Tibial artery (tissue), 4 donors: ENCODE measurements at regions not wholly inside any gene's neighbourhood (a gene's known extent, or its start where the extent isn't known, plus 50 kb on each side); places are given as distances from the start of the nearest gene placed in this dataset.
A peak's percentile ranks its signal among the peaks of the same experiment; 100 is the strongest.

Experiments
- DNase-seq, 2 donors: peaks; one replicate each; pipeline ENCODE4 v3.0.0-alpha.2; 2019
- H3K27ac ChIP-seq, 2 donors: fragments of 200-600 bp; sonication (generic) in 1 of 2; 1 replicate in 1 of 2; 2 replicates in 1 of 2; pipeline ENCODE4 v1.5.1; 2018 to 2019; ENCODE audit warnings: mild to moderate bottlenecking in 1 of 2
- H3K27me3 ChIP-seq, 2 donors: fragments of 200-600 bp; sonication (generic) in 1 of 2; one replicate each; pipeline versions ENCODE4 v1.5.1 to v1.6.0; 2016 to 2019
- H3K36me3 ChIP-seq, 3 donors: fragments of 200-600 bp; sonication (generic) in 2 of 3; one replicate each; pipeline ENCODE4 v1.5.1; 2016 to 2019; ENCODE audit warnings: mild to moderate bottlenecking in 2 of 3
- H3K4me1 ChIP-seq, 4 donors: fragments of 200-600 bp; sonication (generic) in 2 of 4; 1 replicate in 3 of 4; 2 replicates in 1 of 4; pipeline ENCODE4 v1.5.1; 2016 to 2019
- H3K4me3 ChIP-seq, 2 donors: fragments of 200-600 bp; sonication (generic) in 1 of 2; 1 replicate in 1 of 2; 2 replicates in 1 of 2; pipeline ENCODE4 v1.5.1; 2018 to 2019; ENCODE audit warnings: mild to moderate bottlenecking in 2 of 2
- H3K9me3 ChIP-seq, 3 donors: fragments of 200-600 bp; sonication (generic) in 1 of 3; one replicate each; pipeline ENCODE4 v1.5.1; 2016 to 2019
- intact Hi-C: fragments of 100-400 bp; cut with DNase I; formaldehyde crosslinking; loops from one replicate; pipeline ENCODE4 v1.15.0; 2023; ENCODE audit warnings: low total_unique reads
- TF ChIP-seq, protein P1 (sequence below), 2 experiments: fragments of 200-600 bp in 1 of 2; fragments of 450-650 bp in 1 of 2; IDR thresholded peaks; one replicate each; pipeline ENCODE4 v1.5.1; 2017 to 2019; ENCODE audit warnings: antibody characterized with exemption in 2 of 2, mild to moderate bottlenecking in 1 of 2, moderate library complexity in 1 of 2

- Histone ChIP-seq H3K4me3 (no peak overlapping the region), H3K9me3 (no peaks in the 10 kb centered on the region), H3K27me3 (peaks cover 0 to 24% of the 10 kb centered on the region in 2 donors), H3K36me3 (no peaks in the 10 kb centered on the region), H3K4me1 (peaks cover 0 to 12% (median 2%) of the 10 kb centered on the region in 4 donors), H3K27ac (no peak overlapping the region)
- DNase-seq, result no peak
- TF ChIP-seq, protein P1, sequence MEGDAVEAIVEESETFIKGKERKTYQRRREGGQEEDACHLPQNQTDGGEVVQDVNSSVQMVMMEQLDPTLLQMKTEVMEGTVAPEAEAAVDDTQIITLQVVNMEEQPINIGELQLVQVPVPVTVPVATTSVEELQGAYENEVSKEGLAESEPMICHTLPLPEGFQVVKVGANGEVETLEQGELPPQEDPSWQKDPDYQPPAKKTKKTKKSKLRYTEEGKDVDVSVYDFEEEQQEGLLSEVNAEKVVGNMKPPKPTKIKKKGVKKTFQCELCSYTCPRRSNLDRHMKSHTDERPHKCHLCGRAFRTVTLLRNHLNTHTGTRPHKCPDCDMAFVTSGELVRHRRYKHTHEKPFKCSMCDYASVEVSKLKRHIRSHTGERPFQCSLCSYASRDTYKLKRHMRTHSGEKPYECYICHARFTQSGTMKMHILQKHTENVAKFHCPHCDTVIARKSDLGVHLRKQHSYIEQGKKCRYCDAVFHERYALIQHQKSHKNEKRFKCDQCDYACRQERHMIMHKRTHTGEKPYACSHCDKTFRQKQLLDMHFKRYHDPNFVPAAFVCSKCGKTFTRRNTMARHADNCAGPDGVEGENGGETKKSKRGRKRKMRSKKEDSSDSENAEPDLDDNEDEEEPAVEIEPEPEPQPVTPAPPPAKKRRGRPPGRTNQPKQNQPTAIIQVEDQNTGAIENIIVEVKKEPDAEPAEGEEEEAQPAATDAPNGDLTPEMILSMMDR (IDR thresholded peaks at IDR 0.05), result no peak
- intact Hi-C loops, result no loop called here
Observed at GRCh38 chr9:89554307-89555035, 50.3 kb upstream of the GADD45G start.

DNA sequence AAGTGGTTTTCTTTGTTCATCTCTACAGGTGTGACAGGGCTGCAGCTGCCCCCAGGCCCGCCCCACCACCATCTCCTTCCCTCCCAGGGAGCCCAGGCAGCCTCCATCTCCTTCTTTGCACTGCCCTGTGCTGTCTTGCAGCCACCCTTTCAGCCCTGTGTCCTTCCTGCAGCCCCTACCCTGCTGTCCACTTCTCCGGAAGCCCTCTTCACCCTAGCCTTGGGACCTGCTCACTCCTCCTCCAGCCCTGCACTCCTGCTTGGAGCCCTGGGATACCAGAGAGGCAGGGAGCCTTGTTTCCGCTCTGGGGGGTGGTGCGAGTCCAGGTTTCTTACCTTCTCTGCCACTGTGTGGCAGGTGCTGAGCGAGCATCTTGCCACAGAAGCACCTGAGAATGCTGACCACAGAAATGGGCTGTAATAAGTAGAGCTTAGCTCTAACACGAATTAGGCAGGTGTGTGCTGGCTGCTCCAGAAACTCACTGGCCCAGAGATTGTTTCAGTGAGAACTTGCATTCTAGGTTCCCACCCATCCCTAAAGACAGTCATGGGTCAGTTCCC lies 51.3 kb upstream of the GADD45G start:
- peaks cover 0 to 12% (median 2%) of the 10 kb centered on the region in 4 donors for H3K4me1 ChIP-seq
- no peak overlapping the region for H3K4me3 ChIP-seq
- no peak overlapping the region for H3K27ac ChIP-seq
- peaks cover 0 to 24% of the 10 kb centered on the region in 2 donors for H3K27me3 ChIP-seq
- DNase-seq, result no peak
- no peaks in the 10 kb centered on the region for H3K36me3 ChIP-seq
- intact Hi-C loops, result no loop called here
- H3K9me3 ChIP-seq, result no peaks in the 10 kb centered on the region
- TF ChIP-seq, protein P1 (IDR thresholded peaks at IDR 0.05), result no peak

- Histone ChIP-seq H3K27ac (no peak overlapping the region), H3K4me1 (no peaks in the 10 kb centered on the region), H3K36me3 (no peaks in the 10 kb centered on the region), H3K9me3 (peaks cover 0 to 7% (median 5%) of the 10 kb centered on the region in 3 donors), H3K4me3 (no peak overlapping the region), H3K27me3 (peaks cover 0 to 13% of the 10 kb centered on the region in 2 donors)
- no peak for DNase-seq
- TF ChIP-seq, protein P1 (IDR thresholded peaks at IDR 0.05), result no peak
- intact Hi-C loops, result no loop called here
Observed at GRCh38 chr9:89550346-89550927, 52.5 kb upstream of the SEMA4D start.

DNA sequence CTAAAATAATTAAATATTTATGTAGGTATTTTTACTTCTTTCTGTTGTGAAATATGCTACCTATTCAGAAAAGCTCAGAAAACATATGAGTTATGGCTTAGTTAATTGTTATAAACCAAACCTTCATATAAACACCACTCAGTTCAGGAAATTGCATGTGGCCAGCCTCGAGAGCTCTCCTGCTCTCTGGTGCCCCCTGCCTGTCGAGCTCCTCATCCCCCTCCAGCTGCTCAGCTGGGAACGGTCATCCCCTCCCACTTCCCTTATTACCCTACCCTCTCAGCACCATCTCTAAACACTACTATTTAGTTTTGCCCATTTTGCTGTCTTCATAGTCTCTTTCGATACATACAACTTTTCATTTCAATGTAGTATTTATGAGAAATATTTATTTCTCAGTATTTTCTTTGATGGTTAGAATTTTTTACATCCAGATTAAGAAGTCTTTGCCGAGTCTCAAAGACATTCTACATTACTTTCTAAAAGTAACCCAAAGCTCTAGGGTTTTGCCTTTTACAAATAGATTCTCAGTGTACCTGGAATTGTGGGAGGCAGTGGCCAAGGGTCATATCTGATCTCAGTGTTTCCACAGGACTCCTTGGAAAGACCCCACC lies 51.2 kb upstream of the SEMA4D start:
- peak; percentile 74 to 77 for DNase-seq
- intact Hi-C loops, result no loop called here
- TF ChIP-seq, protein P1 (IDR thresholded peaks at IDR 0.05), result peak; percentile 66 to 86
- Histone ChIP-seq H3K27me3 (peaks cover 0 to 3% of the 10 kb centered on the region in 2 donors), H3K27ac (no peak overlapping the region), H3K36me3 (no peaks in the 10 kb centered on the region), H3K4me1 (no peaks in the 10 kb centered on the region), H3K9me3 (peaks cover 0 to 13% (median 5%) of the 10 kb centered on the region in 3 donors), H3K4me3 (no peak overlapping the region)

DNA sequence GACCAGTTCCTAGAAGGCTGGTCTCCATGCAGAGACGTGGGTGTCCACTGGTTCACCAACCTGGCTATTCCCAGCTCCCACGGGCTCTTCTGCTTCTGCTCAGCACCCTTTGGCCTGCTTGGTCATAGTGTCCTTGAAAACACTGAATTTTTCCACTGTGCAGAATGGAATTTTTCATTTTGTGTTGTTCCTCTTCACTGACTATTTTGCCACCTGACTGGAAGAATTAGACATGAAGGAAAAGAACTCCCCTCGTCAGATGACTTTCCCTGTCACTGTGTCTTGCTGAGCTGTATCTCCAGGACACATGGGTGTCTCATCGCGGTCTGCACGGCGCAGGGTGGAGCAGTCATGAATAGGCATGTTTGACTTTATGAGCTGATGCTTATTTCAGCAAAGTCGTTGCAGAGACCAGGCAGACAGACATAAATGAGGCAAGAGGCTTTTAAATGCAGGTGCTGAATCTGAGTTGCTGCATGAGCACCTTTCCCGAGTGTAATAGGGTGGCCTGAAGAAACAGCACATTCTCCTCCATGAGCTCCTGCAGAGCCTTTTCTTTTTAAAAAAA lies 50.2 kb upstream of the SEMA4D start:
- TF ChIP-seq, protein P1 (IDR thresholded peaks at IDR 0.05), result no peak
- H3K4me1 ChIP-seq, result no peaks in the 10 kb centered on the region
- DNase-seq, result no peak
- no peak overlapping the region for H3K4me3 ChIP-seq
- H3K27me3 ChIP-seq, result no peaks in the 10 kb centered on the region
- intact Hi-C loops, result no loop called here
- no peak overlapping the region for H3K27ac ChIP-seq
- H3K36me3 ChIP-seq, result no peaks in the 10 kb centered on the region
- peaks cover 0 to 13% (median 5%) of the 10 kb centered on the region in 3 donors for H3K9me3 ChIP-seq
